HG02943 (cell line): ENCODE measurements at regions not wholly inside any gene's neighbourhood (a gene's known extent, or its start where the extent isn't known, plus 50 kb on each side); places are given as distances from the start of the nearest gene placed in this dataset.

Experiments
- ATAC-seq: cut with Tn5 transposase; IDR thresholded peaks from one replicate; pipeline ENCODE4 v1.9.1; 2021; ENCODE audit warnings: mild to moderate bottlenecking, low read depth, moderate library complexity; ENCODE audit not compliant: unreplicated experiment

DNA sequence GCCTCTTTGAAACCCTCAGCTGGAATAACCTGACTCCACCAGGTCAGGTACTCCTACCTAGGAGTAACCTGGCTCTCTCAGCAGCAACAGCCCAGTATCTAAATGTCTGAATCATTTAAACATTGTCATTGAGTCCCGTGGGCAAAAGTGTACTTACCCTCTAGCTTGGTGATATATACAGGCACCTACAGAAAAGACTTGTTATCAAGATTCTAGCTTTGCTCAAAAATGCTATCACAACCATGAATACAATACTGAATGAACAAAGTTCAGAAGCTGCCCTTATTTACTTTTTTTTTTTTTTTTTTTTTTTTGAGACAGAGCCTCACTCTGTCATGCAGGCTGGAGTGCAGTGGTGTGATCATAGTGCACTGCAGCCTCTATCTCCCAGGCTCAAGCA is 268.2 kb downstream of the ZNF608 start:
- no peak for ATAC-seq

DNA sequence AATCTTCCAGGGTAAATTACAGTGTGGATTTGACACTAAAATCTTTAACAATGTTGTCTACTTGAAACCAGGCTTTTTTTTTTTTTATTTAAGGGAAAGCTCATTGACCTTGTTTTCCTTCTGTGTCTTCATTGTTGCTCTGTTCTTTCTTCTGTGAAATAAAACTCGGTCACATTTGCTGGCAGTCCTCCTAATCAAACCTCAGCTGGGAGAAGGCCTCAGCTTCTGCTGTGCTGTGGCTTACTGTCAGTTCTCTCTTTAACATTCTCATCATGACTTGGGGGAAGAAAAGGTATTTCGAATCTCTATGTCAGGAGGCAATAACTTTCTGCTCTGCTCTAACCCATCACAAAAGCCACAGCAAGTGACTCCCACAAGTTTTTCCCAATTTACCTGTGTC is 268.9 kb downstream of the ZNF608 start:
- no peak for ATAC-seq

DNA sequence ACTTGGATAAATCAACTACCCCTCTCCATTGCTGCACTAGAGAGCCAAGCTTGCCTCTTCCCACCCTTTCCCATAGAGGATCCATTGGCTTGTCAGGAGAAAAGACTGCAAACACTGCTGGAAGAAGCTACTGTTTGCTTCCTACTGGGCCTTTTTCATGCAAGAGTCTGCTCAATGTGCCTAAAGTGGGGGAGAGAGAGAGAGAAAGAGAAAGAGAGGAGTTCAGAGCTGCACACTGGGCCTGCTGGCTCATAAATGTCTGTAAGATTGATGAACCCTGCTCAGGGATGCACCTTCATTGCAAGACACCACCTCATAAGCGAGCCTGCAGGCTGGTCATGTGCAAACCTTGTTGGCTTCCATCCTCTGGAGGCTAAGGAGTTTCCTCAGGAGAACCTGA is 269.4 kb downstream of the ZNF608 start:
- ATAC-seq: no peak

DNA sequence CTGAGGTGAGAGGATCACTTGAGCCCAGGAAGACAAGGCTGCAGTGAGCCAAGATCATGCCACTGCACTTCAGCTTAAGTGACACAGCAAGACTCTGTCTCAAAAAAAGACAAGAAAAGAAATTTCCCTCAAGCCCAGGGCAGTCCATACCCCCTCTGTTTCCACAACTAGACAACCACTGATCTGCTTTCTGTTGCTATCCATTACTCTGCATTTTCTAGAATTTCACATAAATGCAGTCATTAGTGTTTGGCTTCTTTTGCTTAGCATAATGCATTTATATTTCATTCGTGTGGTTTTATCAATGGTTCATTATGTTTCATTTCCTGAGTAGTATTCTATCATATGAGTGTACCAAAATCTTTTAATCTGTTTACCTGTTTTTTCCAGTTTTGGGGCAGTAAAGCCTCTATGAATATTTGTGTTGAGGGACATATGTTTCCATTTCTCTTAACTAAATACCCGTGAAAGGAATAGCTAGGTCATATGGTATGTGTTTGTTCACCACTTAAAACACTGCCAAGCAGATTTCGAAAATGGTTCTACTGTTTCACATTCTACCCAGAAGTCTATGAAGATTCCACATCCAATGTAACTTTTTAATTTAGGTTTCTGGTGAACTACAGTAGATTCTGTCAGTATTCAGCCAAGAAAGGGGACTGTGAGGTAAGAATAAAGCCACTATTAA is 271.8 kb downstream of the ZNF608 start:
- ATAC-seq: no peak

DNA sequence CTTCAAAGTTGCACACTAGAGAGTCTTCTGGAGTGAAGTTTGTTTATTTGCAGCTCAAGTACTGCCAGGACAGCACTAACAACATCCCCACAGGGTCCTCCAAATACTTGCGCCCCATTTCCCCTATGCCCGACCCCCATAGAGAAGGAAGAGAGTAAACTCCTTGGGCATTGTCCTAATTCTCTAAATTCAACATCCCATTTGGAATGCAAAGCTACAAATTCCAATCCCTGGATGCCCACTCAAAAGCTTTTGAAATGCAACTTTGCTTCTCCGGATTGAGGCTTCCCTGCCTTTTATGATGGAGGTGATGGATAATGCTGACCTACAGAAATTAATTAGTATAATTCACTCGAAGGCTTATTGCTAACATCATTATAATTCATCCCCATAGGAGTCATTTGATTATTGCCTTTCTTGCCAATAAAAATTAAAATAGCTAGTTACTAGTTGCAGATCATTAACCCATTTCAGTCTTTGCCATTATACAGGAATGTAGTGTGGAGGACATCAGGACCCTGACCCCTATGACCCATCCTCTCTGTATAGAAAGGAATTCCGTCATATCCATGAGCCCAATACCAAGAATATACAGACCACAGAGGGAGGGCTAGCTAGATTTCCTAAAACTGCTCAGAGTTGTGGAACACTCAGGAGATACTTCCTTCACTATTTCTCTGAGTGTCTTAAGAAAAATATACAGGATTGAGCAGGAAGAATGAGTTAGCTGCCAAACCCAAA is 277.6 kb downstream of the ZNF608 start:
- ATAC-seq: no peak

DNA sequence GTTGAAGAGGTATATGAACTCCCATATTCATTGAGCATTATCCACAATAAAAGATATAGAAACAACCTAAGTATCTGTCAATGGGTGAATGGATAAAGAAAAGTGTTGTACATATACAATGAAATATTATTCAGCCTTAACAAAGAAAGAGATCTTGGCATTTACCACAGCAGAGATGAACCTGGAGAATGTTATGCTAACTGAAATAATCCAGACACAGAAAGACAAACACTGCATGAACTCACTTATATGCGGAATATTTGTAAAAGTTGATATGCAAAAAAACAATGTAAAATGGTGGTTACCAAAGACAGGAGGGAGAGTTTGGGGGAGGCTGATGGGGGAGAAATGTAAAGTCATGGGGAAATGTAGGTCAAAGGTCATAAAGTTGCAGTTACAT is 278.7 kb downstream of the ZNF608 start:
- ATAC-seq: no peak

DNA sequence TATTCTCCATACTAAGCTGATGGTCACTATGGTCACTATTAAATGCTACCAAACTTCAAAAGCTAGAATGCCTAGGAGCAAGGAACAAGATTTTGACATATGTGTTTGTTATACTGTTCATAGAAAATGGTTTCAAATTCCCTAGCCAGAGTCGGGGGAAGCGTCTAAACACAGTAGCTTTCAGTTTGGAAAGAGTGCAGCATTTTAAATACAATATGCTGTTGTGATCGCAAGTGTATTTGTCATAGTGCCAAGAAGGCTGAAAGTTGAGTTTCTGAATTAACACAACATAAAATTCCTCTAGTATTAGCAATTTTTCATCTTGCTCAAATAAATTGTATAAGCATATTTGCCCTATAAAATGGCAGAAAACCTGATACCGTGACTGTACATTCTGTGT is 280.4 kb downstream of the ZNF608 start:
- no peak for ATAC-seq

DNA sequence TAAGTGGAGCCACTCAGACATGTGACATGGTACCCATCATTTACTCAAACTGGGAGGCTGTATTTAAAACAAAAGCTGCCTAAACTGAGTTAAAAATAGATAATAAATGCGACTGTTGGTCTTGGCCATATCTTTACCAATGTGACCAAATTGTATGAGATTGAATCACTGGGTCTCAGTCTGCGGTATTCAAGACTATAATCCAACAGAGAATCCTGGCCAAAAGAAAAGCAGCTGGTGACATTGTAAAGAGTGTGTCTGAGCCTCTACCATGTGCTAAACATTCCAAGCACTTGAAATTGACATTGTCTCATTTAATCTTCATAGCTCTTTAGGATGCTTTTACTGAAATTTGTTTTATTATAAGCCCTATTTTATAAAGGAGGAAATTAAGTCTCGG is 282.6 kb downstream of the ZNF608 start:
- ATAC-seq: no peak

DNA sequence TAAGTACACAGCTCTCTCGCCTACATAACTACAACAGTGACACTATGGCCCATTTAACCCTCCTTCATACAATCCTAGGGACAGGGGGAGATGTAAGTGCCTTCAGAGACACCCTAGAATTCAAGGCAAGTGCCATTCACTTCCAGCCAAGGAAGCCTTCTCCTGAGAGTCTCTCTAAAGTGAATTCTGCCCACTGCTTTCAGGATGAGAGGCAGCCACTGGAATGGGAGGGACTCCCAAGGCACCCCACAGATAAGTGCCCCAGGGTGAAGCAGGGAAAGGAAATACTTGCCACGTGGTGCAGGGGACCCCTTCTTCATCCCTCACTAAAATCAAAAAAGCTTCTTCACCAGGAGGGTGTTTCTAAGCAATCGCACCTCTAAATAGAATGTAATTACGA is 283.7 kb downstream of the ZNF608 start:
- no peak for ATAC-seq

DNA sequence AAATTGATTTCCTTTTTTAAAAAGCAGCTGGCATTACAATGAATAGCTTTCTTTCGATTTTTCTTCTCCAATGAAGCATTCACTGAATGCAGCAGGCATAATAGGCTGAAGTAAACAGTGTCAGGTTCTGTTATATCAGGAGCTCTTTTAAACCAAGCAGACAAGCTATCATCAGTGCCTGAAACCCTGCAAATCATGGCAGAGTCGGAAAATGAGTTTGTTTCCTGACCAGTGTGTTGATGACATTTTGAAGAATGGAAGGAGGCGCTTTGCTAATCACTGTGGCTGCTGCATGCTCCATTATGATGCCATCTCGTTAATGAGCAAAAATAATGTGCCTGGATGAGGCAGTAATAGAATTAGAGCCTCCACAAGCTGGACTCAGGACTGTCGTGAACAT is 284.5 kb downstream of the ZNF608 start:
- no peak for ATAC-seq

DNA sequence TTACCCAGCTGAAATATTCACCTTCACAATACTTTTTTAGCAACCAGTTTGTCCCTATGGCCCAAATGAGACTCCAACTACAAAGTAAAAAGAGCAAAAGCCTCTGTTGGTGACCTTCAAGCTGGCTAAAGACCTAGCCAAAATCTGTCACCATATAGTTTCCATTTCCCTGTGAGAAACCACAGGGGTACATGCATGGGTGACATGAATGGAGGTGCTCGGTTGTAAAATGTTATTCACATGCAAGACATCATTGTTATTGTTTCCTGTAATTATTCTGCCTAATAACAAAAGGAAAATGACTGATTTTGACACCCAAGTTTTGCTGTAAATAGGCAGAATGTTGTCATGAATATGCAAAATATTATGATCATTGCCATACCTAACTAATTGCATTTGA is 285.3 kb downstream of the ZNF608 start:
- ATAC-seq: no peak

DNA sequence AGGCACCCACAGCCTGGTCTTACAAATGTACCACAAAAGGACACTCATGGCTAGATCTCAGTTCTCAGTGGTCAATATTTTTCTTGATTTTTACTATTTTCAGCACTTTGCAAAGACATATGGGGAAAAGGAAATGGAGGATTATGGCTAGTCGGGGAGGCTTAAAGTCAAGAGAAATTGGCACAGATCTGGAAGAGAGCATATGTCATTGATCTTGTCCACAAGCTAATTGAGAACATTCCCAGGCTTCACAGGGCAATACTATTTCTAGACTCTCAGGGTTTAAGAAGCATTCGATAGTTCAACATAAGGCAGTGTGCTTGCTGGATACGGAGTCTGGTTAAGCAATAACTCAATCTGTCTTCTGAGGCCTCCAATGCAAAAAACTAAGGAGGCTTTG is 285.8 kb downstream of the ZNF608 start:
- no peak for ATAC-seq

DNA sequence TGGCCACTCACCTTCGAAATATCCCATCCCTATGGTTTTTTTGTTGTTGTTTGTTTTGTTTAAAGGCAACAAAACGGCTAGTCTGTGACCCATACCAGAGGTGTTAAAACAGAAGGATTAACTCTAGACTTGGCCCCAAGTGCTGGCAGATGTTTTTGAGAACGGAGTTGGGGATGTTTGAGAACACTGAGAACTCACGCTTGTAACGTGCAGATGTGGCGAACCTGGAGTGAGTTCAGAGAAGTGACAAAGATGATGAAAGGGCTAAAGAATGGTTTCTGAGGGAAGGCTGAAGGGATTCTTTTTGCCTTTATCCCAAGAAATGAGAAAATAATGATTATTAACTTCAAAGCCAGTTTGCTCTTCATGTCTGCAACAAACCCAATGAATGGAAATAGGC is 286.5 kb downstream of the ZNF608 start:
- ATAC-seq: no peak

DNA sequence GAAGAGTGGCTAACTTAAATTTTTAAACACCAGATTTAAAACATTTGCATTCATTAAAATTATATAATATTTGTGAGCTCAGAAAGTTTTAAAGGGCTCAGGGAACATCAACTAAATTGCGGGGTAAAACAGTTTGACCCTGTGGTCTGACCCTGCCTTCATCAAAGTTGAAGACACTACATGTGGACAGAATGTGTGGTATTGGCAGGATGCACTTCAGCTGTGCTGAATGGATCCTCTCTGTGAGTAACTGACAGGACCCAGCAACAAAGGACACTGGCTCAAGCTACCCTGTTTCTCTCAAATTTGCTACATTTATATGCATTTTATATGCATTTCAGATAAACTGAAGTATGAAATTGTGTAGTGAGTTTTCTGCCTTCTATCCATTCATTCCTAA is 288.5 kb downstream of the ZNF608 start:
- no peak for ATAC-seq

DNA sequence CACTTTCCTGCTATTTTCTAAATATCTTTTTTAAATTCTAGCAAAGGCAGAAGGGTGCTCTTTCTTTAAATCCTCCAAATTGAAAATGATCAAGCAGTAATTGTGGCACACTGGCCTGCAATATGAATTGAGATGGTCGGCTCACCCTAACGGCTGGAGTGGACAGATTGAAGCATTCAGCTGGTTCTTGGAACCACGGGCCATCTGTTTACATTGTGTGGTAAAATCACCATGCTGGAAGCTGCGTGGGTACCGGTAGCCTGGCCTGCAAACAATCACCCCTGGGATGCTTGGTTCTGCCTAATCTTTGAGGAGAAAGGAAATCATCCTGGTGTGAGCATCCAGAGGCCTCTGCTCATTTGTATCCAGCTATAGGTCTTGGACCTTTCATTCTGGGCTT is 289.3 kb downstream of the ZNF608 start:
- no peak for ATAC-seq

DNA sequence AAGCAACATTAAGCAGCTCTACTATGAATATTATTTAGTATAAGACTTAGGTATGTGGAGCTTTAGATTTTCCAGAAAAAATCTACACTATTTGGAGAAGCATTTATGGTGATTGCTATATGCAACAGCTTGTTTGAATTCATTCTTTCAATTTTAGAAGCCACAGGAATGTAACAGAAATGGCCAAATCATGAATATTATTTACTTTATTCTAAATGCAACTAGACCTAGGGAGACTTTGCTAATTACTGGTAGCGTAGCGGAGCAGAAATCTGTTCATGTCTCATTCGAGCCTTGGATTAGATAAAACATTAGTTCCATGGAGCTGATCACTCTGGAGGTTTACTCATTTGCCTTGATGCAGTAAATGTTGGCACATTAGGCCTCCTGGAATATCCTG is 290.2 kb downstream of the ZNF608 start:
- ATAC-seq: no peak

DNA sequence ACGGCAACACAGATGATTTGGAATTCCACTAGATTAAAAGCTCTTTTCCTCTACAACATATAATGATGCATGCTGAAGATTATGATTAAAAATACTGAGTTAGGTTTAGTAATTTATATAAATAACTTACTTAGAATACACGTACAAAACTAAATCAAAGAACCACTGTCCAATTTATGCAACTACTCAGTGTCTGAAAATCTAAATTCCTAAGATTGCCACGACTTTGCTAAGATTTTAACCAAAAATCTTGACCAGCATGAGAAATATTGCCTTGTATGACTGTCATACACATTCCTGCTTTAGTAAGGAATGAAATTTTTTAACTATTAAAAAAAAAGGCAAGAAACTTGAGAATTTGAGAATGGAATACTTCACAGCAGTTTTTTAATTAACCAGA is 292.4 kb downstream of the ZNF608 start:
- no peak for ATAC-seq

DNA sequence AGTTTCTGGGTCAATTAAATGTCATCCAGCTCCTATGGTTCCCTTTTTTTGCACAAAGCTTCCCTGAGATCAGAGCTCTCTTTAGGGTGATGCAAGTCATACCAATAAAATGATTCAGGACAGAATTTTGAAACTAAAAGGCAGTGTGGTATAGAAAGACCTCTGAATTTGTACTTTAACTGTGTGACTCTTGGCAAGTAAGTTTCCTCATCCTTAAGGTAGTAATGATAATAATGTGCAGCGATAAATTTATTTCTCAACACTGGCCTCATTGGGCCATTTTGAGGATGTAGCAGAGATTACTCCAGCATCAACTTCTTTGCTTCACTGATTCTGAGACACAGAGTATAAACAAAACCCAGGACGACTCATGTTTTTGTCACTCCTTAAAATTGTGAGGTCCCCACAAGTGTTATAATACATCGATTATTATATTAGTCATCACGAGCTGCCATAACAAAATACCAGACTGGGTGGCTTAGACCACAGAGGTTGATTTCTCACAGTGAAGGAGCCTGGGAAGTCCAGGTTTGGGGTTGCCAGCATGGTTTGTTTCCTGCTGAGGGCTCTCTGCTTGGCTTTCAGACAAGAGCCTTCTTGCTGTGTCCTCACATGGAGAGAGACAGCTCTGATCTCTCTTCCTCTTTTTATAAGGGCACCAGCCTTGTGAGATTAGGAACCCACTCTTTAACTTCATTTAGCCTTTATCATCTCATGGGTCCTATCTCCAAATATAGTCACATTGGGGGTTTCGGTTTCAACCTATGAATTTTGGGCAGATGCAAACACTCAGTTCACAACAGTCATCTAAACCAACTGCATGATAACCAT is 293.0 kb downstream of the ZNF608 start:
- ATAC-seq: peak; percentile 98

DNA sequence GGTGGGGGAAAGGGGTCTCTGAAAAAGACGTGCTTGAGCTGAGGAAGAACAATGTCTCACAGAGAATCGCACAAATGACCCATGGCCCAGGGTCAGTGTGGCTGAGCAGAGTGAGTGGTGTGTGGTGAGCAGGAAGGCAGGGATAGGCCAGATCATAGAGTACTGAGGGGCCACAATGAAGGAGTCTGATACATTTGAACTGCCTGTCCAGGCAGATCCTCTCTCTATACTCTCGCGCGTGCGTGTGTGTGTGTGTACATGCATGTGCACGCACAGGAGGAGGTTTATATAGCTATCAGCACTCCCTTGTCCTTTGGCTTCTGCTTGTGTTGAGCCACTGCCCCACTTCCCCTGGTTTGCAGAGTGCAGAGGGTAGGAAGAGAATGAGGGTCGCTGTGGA is 294.0 kb downstream of the ZNF608 start:
- no peak for ATAC-seq

DNA sequence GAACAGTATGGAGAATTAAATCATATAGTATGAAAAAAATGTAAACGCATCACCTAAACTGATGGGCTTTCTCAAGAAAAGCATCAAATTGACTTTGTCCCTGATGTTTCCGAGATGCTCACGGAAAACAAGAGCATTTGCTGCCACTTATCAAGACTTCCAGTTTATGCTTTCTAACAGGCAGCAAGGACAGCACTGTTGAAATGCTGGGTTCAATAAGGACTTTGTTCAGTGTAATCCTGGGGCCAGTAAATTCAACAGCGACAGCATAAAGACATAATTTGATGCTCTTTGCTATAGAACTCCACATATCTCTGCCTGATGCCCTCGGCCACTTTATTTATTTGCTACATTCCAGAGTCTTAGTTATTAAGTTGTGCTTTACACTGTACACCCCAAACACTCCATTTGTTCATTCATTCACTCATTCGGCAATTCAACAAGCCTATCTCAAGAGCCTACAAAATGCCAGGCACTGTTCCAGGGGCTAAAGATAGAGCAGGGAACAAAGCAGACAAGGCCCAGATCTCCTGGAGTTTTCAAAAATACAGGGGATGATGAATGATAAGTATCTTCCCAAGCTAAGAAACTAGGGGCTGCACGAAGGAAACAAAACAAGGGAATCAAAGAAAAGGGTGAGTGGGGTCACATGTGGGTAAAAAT is 294.6 kb downstream of the ZNF608 start:
- ATAC-seq: no peak

DNA sequence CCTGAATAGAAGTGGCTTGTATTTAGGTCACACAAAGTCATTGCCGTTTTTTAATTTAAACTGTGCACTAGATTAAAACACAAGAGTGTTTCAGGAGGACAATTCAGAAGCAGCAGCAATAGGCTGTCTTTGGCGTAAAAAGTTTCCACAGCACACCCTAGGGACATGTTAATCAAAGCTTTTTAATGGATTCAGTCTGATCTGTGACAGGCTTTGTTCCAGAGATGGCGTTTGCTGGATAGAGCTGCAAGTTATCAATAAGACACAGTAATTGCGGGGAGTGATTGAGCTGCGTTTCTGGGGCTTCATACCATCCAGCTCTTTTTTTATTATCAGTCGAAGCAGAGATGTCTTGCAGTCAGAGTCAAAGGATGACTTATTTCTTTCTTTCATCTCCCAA is 300.3 kb downstream of the ZNF608 start:
- ATAC-seq: no peak
